ENCODE measurements at regions not wholly inside any gene's neighbourhood (a gene's known extent, or its start where the extent isn't known, plus 50 kb on each side); places are given as distances from the start of the nearest gene placed in this dataset.

GRCh38 chr18:10235661-10235952, 218.8 kb upstream of the APCDD1 start:
- no CpG with 5 or more reads among the region's 2 CpGs for WGBS (ENCODE audit: extremely low coverage, insufficient read length, low lambda C conversion rate)
- no peak overlapping the region for H2BK15ac ChIP-seq (ENCODE audit: low read depth, low read length)
- H4K91ac ChIP-seq (ENCODE audit: insufficient read length, low read depth, low read length): no peak overlapping the region
- H2AFZ ChIP-seq (ENCODE audit: low read length): no peak overlapping the region
- no peak overlapping the region for H2BK5ac ChIP-seq (ENCODE audit: insufficient read length, low read length)
- no peaks in the 10 kb centered on the region for H3K79me1 ChIP-seq (ENCODE audit: insufficient read depth, low read depth, low read length, poor library complexity, severe bottlenecking)
- no peak overlapping the region for H2BK20ac ChIP-seq (ENCODE audit: low read depth, low read length, poor library complexity, severe bottlenecking)
- Mint-ChIP-seq H3K4me1 (peaks cover 0 to 1% of the 10 kb centered on the region in 2 experiments; a peak in 1 of 4 replicates), H3K27ac (no peak overlapping the region), H3K27me3 (ENCODE audit: low read depth) (no peaks in the 10 kb centered on the region), H3K4me3 (no peak overlapping the region), H3K9me3 (peaks cover 4 to 9% of the 10 kb centered on the region in 2 experiments; a peak in 3 of 5 replicates), H3K36me3 (ENCODE audit: insufficient read depth in 1 of 3, low read depth in 3 of 3) (no peaks in the 10 kb centered on the region; a peak in 2 of 7 replicates)
- H3K23ac ChIP-seq (ENCODE audit: insufficient read length, low read depth, low read length): no peak overlapping the region
- H4K8ac ChIP-seq (replicated peaks; ENCODE audit: insufficient read length, low read depth, low read length): no peak overlapping the region
- no peak overlapping the region for H3T11ph ChIP-seq (ENCODE audit: low read length)
- H2BK120ac ChIP-seq (ENCODE audit: low read depth, low read length, poor library complexity, severe bottlenecking): no peak overlapping the region
- H3K79me2 ChIP-seq (ENCODE audit: insufficient read depth, low read length): no peaks in the 10 kb centered on the region
- no peak overlapping the region for H3K4me2 ChIP-seq (ENCODE audit: insufficient read depth, insufficient read length, low read length)
- H3K4me1 ChIP-seq (ENCODE audit: insufficient read depth, low read length): no peaks in the 10 kb centered on the region
- no peaks in the 10 kb centered on the region for H3K9me3 ChIP-seq (ENCODE audit: control insufficient read depth, low read depth, low read length)
- H3K56ac ChIP-seq (ENCODE audit: insufficient read length, low read depth, low read length): no peak overlapping the region
- H3K4ac ChIP-seq (ENCODE audit: low read depth, low read length): no peak overlapping the region
- H2BK12ac ChIP-seq (ENCODE audit: insufficient read length, low read depth, low read length): no peak overlapping the region
- H3K27me3 ChIP-seq (ENCODE audit: insufficient read depth, low read length): no peaks in the 10 kb centered on the region
- TF ChIP-seq, protein P1, sequence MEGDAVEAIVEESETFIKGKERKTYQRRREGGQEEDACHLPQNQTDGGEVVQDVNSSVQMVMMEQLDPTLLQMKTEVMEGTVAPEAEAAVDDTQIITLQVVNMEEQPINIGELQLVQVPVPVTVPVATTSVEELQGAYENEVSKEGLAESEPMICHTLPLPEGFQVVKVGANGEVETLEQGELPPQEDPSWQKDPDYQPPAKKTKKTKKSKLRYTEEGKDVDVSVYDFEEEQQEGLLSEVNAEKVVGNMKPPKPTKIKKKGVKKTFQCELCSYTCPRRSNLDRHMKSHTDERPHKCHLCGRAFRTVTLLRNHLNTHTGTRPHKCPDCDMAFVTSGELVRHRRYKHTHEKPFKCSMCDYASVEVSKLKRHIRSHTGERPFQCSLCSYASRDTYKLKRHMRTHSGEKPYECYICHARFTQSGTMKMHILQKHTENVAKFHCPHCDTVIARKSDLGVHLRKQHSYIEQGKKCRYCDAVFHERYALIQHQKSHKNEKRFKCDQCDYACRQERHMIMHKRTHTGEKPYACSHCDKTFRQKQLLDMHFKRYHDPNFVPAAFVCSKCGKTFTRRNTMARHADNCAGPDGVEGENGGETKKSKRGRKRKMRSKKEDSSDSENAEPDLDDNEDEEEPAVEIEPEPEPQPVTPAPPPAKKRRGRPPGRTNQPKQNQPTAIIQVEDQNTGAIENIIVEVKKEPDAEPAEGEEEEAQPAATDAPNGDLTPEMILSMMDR (conservative IDR thresholded peaks at IDR 0.05): no peak
- H4K20me1 ChIP-seq (ENCODE audit: control insufficient read depth, insufficient read depth, insufficient read length): no peaks in the 10 kb centered on the region
- no peaks in the 10 kb centered on the region for H3K23me2 ChIP-seq (ENCODE audit: insufficient read length, low read depth, low read length, poor library complexity, severe bottlenecking)
- H3K14ac ChIP-seq (ENCODE audit: insufficient read depth, low read length): no peak overlapping the region
- H3K18ac ChIP-seq (ENCODE audit: insufficient read length, low read depth, low read length): no peak overlapping the region
- no peak overlapping the region for H4K5ac ChIP-seq (ENCODE audit: insufficient read length, low read depth, low read length)
- no peak overlapping the region for H3K9ac ChIP-seq (ENCODE audit: extremely low read depth, insufficient read length, low read length)
- DNase-seq: no peak
- no peak overlapping the region for H3K27ac ChIP-seq (ENCODE audit: insufficient read length, low read depth, low read length)
- no peak overlapping the region for H2AK5ac ChIP-seq (ENCODE audit: insufficient read length, low read length)

Data from H9 (cell line).